GM21367 (cell line): ENCODE measurements at regions not wholly inside any gene's neighbourhood (a gene's known extent, or its start where the extent isn't known, plus 50 kb on each side); places are given as distances from the start of the nearest gene placed in this dataset.
"Not testable (repeated sequence)": the region's sequence is repeated elsewhere in the genome, so short reads cannot be mapped to it uniquely, and the experiment has no call there.

Source experiments
- ATAC-seq: cut with Tn5 transposase; IDR thresholded peaks from one replicate; pipeline ENCODE4 v1.9.1; 2021; ENCODE audit not compliant: unreplicated experiment

- no peak for ATAC-seq
Observed at GRCh38 chr4:111921714-111922113, 223.5 kb upstream of the FAM241A start.

GRCh38 chr4:111923786-111924185, 221.5 kb upstream of the FAM241A start:
- no peak for ATAC-seq

- ATAC-seq = no peak
Observed at GRCh38 chr4:111924696-111925095, 220.6 kb upstream of the FAM241A start.

GRCh38 chr4:111930659-111931058, 214.6 kb upstream of the FAM241A start:
- ATAC-seq = peak; percentile 99

- ATAC-seq = no peak
Observed at GRCh38 chr4:111933703-111934102, 211.6 kb upstream of the FAM241A start.

GRCh38 chr4:111934314-111934713, 210.9 kb upstream of the FAM241A start:
- ATAC-seq = no peak

GRCh38 chr4:111937368-111937767, 207.9 kb upstream of the FAM241A start:
- peak; percentile 78 for ATAC-seq

GRCh38 chr4:111941957-111942356, 203.3 kb upstream of the FAM241A start:
- ATAC-seq = no peak

GRCh38 chr4:111943796-111944203, 201.5 kb upstream of the FAM241A start:
- ATAC-seq = peak; percentile 90

GRCh38 chr4:111945014-111945413, 200.2 kb upstream of the FAM241A start:
- ATAC-seq = no peak

- no peak for ATAC-seq
Observed at GRCh38 chr4:111946800-111947199, 198.5 kb upstream of the FAM241A start.

GRCh38 chr4:111952688-111953087, 192.6 kb upstream of the FAM241A start:
- no peak for ATAC-seq

- ATAC-seq = no peak
Observed at GRCh38 chr4:111954550-111954949, 190.7 kb upstream of the FAM241A start.

GRCh38 chr4:111955001-111955400, 190.3 kb upstream of the FAM241A start:
- ATAC-seq = no peak

- ATAC-seq = no peak
Observed at GRCh38 chr4:111957116-111957515, 188.1 kb upstream of the FAM241A start.

GRCh38 chr4:111957997-111958396, 187.3 kb upstream of the FAM241A start:
- ATAC-seq = no peak

- ATAC-seq = no peak
Observed at GRCh38 chr4:111959222-111959621, 186.0 kb upstream of the FAM241A start.

GRCh38 chr4:111960241-111960667, 185.0 kb upstream of the FAM241A start:
- peak; percentile 95 for ATAC-seq

GRCh38 chr4:111961026-111961425, 184.2 kb upstream of the FAM241A start:
- not testable (repeated sequence) for ATAC-seq

- no peak for ATAC-seq
Observed at GRCh38 chr4:111961809-111962208, 183.4 kb upstream of the FAM241A start.

GRCh38 chr4:111963158-111963700, 182.0 kb upstream of the FAM241A start:
- no peak for ATAC-seq

- ATAC-seq = no peak
Observed at GRCh38 chr4:111977419-111977965, 167.8 kb upstream of the FAM241A start.

- no peak for ATAC-seq
Observed at GRCh38 chr4:111979921-111980320, 165.3 kb upstream of the FAM241A start.
